GM18505 (cell line): ENCODE measurements at regions not wholly inside any gene's neighbourhood (a gene's known extent, or its start where the extent isn't known, plus 50 kb on each side); places are given as distances from the start of the nearest gene placed in this dataset.

Experiments
- ATAC-seq: cut with Tn5 transposase; IDR thresholded peaks from one replicate; pipeline ENCODE4 v1.9.1; 2021; ENCODE audit not compliant: unreplicated experiment
- POLR2A ChIP-seq: IDR thresholded peaks from 4 replicates; pipeline ENCODE4 v1.6.1; 2011; ENCODE audit warnings: borderline replicate concordance; ENCODE audit not compliant: insufficient read depth, insufficient read length; ENCODE audit errors: extremely low read depth

GRCh38 chr13:100738176-100738855 is 63.7 kb upstream of the TMTC4 start:
- no peak for ATAC-seq
- TF ChIP-seq POLR2A: no peak

GRCh38 chr13:100735494-100735893 is 60.9 kb upstream of the TMTC4 start:
- no peak for ATAC-seq

GRCh38 chr13:100734194-100734720 is 59.7 kb upstream of the TMTC4 start:
- no peak for TF ChIP-seq POLR2A

More at GRCh38 chr13:100735494-100735893, 60.9 kb upstream of the TMTC4 start:
- no peak for TF ChIP-seq POLR2A

GRCh38 chr13:100733261-100733660 is 58.7 kb upstream of the TMTC4 start:
- no peak for ATAC-seq
- no peak for TF ChIP-seq POLR2A

More at GRCh38 chr13:100734194-100734720, 59.7 kb upstream of the TMTC4 start:
- no peak for ATAC-seq

GRCh38 chr13:100728201-100728600 is 53.6 kb upstream of the TMTC4 start:
- no peak for TF ChIP-seq POLR2A
- no peak for ATAC-seq

- TF ChIP-seq POLR2A: no peak
- ATAC-seq: no peak
These were observed 50.9 kb upstream of the TMTC4 start for GRCh38 chr13:100725472-100725871.

- no peak for ATAC-seq
- no peak for TF ChIP-seq POLR2A
These were observed 50.0 kb upstream of the TMTC4 start for GRCh38 chr13:100724568-100724967.
